ENCODE measurements at regions not wholly inside any gene's neighbourhood (a gene's known extent, or its start where the extent isn't known, plus 50 kb on each side); places are given as distances from the start of the nearest gene placed in this dataset.

- TF ChIP-seq POLR2A (IDR thresholded peaks at IDR 0.05; ENCODE audit: low read length) (no peak), GATA1 (IDR thresholded peaks at IDR 0.05; ENCODE audit: low read depth, low read length) (no peak)
Observed at GRCh38 chr21:36261459-36261858, 58.5 kb upstream of the MORC3 start.

Data from erythroblast (primary cell).